B cell (primary cell): ENCODE measurements at regions not wholly inside any gene's neighbourhood (a gene's known extent, or its start where the extent isn't known, plus 50 kb on each side); places are given as distances from the start of the nearest gene placed in this dataset.

ENCODE experiments used
- CTCF ChIP-seq: fragments of 200-600 bp; IDR thresholded peaks from one replicate; pipeline ENCODE4 v1.8.0; 2022; ENCODE audit warnings: antibody characterized with exemption, mild to moderate bottlenecking
- EZH2 ChIP-seq: IDR thresholded peaks from 2 replicates; pipeline ENCODE4 v1.6.1; 2012; ENCODE audit warnings: borderline replicate concordance, low read depth, mild to moderate bottlenecking, moderate library complexity, low read length; ENCODE audit not compliant: insufficient read depth, poor library complexity, severe bottlenecking

GRCh38 chr22:44422746-44423380 is 75.2 kb downstream of the RTL6 start:
- TF ChIP-seq CTCF (no peak), EZH2 (no peak)
